HUES64 (cell line): ENCODE measurements at regions not wholly inside any gene's neighbourhood (a gene's known extent, or its start where the extent isn't known, plus 50 kb on each side); places are given as distances from the start of the nearest gene placed in this dataset.

ENCODE experiments used
- H3K27ac ChIP-seq: 2 replicates; pipeline ENCODE4 v1.7.0; 2013; ENCODE audit warnings: low read depth, low read length, inconsistent platforms
- H3K27me3 ChIP-seq: 2 replicates; pipeline ENCODE4 v1.6.1; 2013; ENCODE audit warnings: mild to moderate bottlenecking, low read length; ENCODE audit not compliant: insufficient read depth
- H3K36me3 ChIP-seq: 2 replicates; pipeline ENCODE4 v1.6.1; 2013; ENCODE audit warnings: mild to moderate bottlenecking, low read length; ENCODE audit not compliant: insufficient read depth
- H3K4me1 ChIP-seq: 2 replicates; pipeline ENCODE4 v1.6.1; 2013; ENCODE audit warnings: mild to moderate bottlenecking, low read length, moderate library complexity; ENCODE audit not compliant: insufficient read depth
- H3K4me3 ChIP-seq: 2 replicates; pipeline ENCODE4 v1.5.1; 2013; ENCODE audit warnings: mild to moderate bottlenecking, low read length, moderate library complexity
- H3K9ac ChIP-seq: 2 replicates; pipeline ENCODE4 v1.6.1; 2013; ENCODE audit warnings: mild to moderate bottlenecking, low read depth, low read length
- H3K9me3 ChIP-seq: 2 replicates; pipeline ENCODE4 v1.6.1; 2013; ENCODE audit warnings: low read depth, low read length; ENCODE audit not compliant: insufficient read depth
- WGBS: fragments of 150-250, 120-280 bp; methylation state at CpG from one replicate; pipeline ENCODE4 v1.1.7; 2013; ENCODE audit warnings: missing lambda C conversion rate; 5-methylcytosine and 5-hydroxymethylcytosine counted together

GRCh38 chr2:221822416-221822815, 250.3 kb upstream of the EPHA4 start:
- H3K9ac ChIP-seq: no peak overlapping the region
- no peak overlapping the region for H3K27ac ChIP-seq
- WGBS: 100% methylated on average over 1 of the region's 2 CpGs
- peaks cover 6% of the 10 kb centered on the region; the same call in 1 of the 2 replicates for H3K4me1 ChIP-seq
- H3K27me3 ChIP-seq: no peaks in the 10 kb centered on the region
- no peak overlapping the region for H3K4me3 ChIP-seq
- no peaks in the 10 kb centered on the region for H3K9me3 ChIP-seq
- no peaks in the 10 kb centered on the region for H3K36me3 ChIP-seq

GRCh38 chr2:221818616-221819320, 246.7 kb upstream of the EPHA4 start:
- Histone ChIP-seq H3K27ac (no peak overlapping the region), H3K36me3 (no peaks in the 10 kb centered on the region), H3K9ac (no peak overlapping the region), H3K9me3 (0 out of 2 replicates have a peak, but pooled peaks cover 5% of the 10 kb centered on the region), H3K4me1 (peaks cover 6% of the 10 kb centered on the region; the same call in 1 of the 2 replicates), H3K27me3 (no peaks in the 10 kb centered on the region), H3K4me3 (no peak overlapping the region)
- 80% methylated on average over 7 of the region's 9 CpGs for WGBS

DNA sequence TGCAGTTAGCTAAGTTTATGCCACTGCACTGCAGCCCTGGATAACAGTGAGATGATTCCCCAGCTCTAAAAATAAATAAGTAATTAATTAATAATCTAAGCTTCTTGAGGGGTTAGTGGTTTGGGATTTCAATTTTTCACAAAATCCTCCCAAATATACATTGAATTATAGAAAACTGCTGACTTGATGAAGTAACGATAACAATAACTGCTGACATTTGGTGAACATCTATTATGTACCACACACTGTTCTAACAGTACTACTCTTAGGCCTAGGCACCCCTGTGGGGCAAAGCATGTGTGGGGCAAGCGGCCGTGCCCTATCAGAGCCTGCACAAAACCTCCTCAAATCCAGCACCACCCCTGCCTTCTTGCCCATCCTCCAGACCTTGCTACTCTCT, 245.8 kb upstream of the EPHA4 start:
- H3K4me3 ChIP-seq: no peak overlapping the region
- H3K27ac ChIP-seq: no peak overlapping the region
- H3K27me3 ChIP-seq: no peaks in the 10 kb centered on the region
- H3K9me3 ChIP-seq: 0 out of 2 replicates have a peak, but pooled peaks cover 5% of the 10 kb centered on the region
- no peak overlapping the region for H3K9ac ChIP-seq
- H3K36me3 ChIP-seq: no peaks in the 10 kb centered on the region
- WGBS: 92% methylated on average over 3 of the region's 3 CpGs
- peaks cover 6% of the 10 kb centered on the region; the same call in 1 of the 2 replicates for H3K4me1 ChIP-seq

- H3K27me3 ChIP-seq: no peaks in the 10 kb centered on the region
- no peak overlapping the region for H3K27ac ChIP-seq
- WGBS: 91% methylated on average over 4 of the region's 4 CpGs
- 0 out of 2 replicates have a peak, but pooled peaks cover 5% of the 10 kb centered on the region for H3K9me3 ChIP-seq
- no peaks in the 10 kb centered on the region for H3K36me3 ChIP-seq
- no peak overlapping the region for H3K9ac ChIP-seq
- peaks cover 6% of the 10 kb centered on the region; the same call in 1 of the 2 replicates for H3K4me1 ChIP-seq
- H3K4me3 ChIP-seq: no peak overlapping the region
These were observed 244.9 kb upstream of the EPHA4 start for GRCh38 chr2:221817052-221817451.

DNA sequence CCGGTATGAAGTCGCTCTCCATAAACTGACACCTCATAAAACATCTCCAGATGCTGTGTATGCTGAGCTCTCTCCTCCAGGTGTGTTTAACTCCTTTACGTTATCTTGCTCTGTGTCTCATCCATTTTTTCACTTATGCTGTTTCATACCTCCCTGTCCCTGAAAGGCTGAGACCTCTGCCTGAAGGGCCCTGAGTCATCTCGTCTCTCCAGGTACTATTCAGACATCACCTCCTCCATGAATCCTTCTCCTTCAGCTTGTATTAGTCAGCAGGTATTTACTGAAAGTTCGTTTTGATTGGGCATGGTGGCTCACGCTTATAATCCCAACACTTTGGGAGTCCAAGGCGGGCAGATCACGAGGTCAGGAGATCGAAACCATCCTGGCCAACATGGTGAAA, 244.5 kb upstream of the EPHA4 start:
- no peaks in the 10 kb centered on the region for H3K36me3 ChIP-seq
- no peak overlapping the region for H3K27ac ChIP-seq
- 0 out of 2 replicates have a peak, but pooled peaks cover 5% of the 10 kb centered on the region for H3K9me3 ChIP-seq
- H3K4me3 ChIP-seq: no peak overlapping the region
- no peaks in the 10 kb centered on the region for H3K27me3 ChIP-seq
- 95% methylated on average over 9 of the region's 9 CpGs for whole genome bisulfite sequencing
- H3K4me1 ChIP-seq: peaks cover 6% of the 10 kb centered on the region; the same call in 1 of the 2 replicates
- H3K9ac ChIP-seq: no peak overlapping the region

DNA sequence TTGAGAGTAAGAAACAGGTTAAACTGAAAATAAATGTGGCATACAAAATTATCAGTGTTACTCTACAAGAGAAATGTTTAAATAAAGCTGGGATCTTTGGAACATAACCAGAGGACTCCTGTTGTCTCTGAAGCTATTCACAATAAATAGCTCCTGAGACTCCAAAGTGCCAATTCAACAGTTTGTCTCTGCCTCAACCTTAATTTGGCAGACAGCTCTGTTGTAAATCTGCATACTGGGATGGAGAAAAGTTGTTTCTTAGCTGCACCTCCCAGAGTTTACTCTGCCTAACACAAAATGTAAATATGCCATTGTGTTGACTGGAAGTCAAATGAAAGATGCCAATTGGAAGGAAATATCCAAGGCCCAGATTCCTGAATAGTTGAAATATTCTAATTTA, 238.5 kb upstream of the EPHA4 start:
- Histone ChIP-seq H3K4me3 (no peak overlapping the region), H3K4me1 (peaks cover 11% of the 10 kb centered on the region; the same call in 1 of the 2 replicates), H3K36me3 (no peaks in the 10 kb centered on the region), H3K9ac (no peak overlapping the region), H3K27ac (no peak overlapping the region), H3K9me3 (0 out of 2 replicates have a peak, but pooled peaks cover 5% of the 10 kb centered on the region), H3K27me3 (no peaks in the 10 kb centered on the region)

DNA sequence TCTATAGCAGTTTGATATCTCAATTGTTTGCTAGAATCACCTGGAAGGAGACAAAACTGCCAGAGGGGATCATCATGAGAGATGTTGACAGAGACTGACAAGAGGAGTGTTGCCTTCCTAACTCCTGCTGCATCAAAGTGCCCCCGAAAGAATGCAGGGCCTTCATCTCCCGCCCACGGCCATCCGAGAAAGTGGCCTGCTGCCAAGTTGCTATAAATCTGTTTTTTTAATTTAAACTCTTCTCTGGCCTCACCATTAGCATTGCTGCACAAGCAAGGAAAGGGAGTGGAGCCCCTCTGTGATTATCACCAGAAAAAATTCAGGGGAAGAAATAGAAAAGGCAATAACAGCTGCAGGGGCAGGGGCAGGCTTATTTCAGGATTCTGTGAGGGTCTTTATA, 238.1 kb upstream of the EPHA4 start:
- Histone ChIP-seq H3K4me1 (peaks cover 11% of the 10 kb centered on the region; the same call in 1 of the 2 replicates), H3K4me3 (no peak overlapping the region), H3K27ac (no peak overlapping the region), H3K27me3 (no peaks in the 10 kb centered on the region), H3K36me3 (no peaks in the 10 kb centered on the region), H3K9me3 (0 out of 2 replicates have a peak, but pooled peaks cover 4% of the 10 kb centered on the region), H3K9ac (no peak overlapping the region)
- WGBS: 65% methylated on average over 4 of the region's 4 CpGs

- Histone ChIP-seq H3K9me3 (no peaks in the 10 kb centered on the region), H3K4me3 (no peak overlapping the region), H3K9ac (no peak overlapping the region), H3K36me3 (no peaks in the 10 kb centered on the region), H3K27ac (no peak overlapping the region), H3K4me1 (peaks cover 11% of the 10 kb centered on the region; the same call in 1 of the 2 replicates), H3K27me3 (no peaks in the 10 kb centered on the region)
- 85% methylated on average over 1 of the region's 1 CpG for WGBS
These were observed 236.4 kb upstream of the EPHA4 start for GRCh38 chr2:221808488-221808887.

DNA sequence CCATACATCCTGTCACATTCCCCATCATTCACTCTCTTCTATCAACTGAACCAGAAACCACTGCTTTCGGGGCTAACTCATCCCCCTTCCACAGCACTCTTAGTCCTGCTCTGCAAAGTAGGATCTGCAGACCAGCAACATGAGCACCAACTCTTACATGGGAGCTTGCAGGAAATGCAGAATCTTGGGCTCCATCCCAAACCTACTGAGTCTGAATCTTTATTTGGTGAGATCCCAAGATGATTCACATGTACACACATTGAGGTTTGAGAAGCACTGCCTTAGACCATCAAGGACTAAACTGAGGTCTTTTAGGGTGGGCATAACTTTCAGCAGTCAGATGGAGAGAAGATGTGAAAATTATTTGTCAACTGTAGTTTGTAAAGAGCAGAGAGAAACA, 235.6 kb upstream of the EPHA4 start:
- Histone ChIP-seq H3K9ac (no peak overlapping the region), H3K4me1 (peaks cover 11% of the 10 kb centered on the region; the same call in 1 of the 2 replicates), H3K27me3 (no peaks in the 10 kb centered on the region), H3K27ac (no peak overlapping the region), H3K4me3 (no peak overlapping the region), H3K36me3 (no peaks in the 10 kb centered on the region), H3K9me3 (no peaks in the 10 kb centered on the region)
- WGBS: 95% methylated on average over 1 of the region's 1 CpG

DNA sequence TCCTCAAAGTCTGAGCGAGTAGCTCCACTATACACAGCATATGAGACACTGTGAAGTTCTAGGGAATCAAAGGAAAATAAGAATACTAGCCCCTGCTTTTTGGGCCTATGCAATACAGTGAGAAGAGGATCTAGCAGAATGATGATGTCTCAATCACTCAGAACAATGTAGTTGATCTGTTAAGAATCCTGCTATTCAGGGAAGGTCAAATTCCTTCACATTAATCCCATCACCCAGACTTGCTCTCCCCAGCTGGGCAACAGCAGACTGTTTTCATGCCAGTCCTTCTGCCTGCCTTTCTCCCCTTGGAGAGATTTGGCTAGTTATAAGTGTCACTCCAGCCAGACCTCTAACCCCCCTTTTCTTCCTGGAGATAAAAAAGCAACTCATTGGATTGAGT, 230.0 kb upstream of the EPHA4 start:
- 80% methylated on average over 1 of the region's 1 CpG for WGBS
- peaks cover 5% of the 10 kb centered on the region; the same call in 1 of the 2 replicates for H3K4me1 ChIP-seq
- H3K4me3 ChIP-seq: no peak overlapping the region
- no peaks in the 10 kb centered on the region for H3K9me3 ChIP-seq
- no peak overlapping the region for H3K27ac ChIP-seq
- H3K36me3 ChIP-seq: no peaks in the 10 kb centered on the region
- no peaks in the 10 kb centered on the region for H3K27me3 ChIP-seq
- H3K9ac ChIP-seq: no peak overlapping the region

DNA sequence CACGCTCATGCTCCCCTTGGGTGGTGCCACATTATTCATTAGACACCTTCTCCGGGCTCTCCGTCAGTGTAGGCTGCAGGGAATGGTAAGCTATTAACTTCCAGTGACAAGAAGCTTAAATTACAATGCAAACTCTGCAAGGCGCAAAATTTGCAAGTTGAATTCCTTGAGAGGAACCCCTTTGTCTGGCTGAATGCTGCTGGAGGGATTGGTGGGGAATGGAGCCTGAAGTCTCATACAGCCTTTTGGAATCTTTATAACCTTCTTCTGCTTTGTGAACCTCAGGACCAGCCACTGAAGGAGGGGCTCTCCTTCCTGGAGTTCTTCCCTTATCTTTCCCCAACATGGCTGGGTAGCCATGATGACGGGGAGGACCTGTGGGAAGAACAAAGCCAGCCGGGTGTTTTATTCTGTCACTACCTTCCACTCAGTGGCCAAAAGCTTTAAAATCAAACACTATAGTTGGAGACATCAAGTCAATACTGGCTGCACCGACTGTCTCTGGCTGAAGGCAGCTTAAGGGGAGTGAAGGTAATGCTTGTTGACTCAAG, 220.9 kb upstream of the EPHA4 start:
- Histone ChIP-seq H3K9ac (peak overlapping the region; percentile 49), H3K27ac (peak overlapping the region; percentile 86), H3K4me1 (peaks cover 27% of the 10 kb centered on the region), H3K4me3 (peak overlapping the region; percentile 17; the same call in 1 of the 2 replicates), H3K36me3 (no peaks in the 10 kb centered on the region), H3K27me3 (no peaks in the 10 kb centered on the region), H3K9me3 (no peaks in the 10 kb centered on the region)
- 7% methylated on average over 7 of the region's 7 CpGs for WGBS
